ENCODE measurements at regions not wholly inside any gene's neighbourhood (a gene's known extent, or its start where the extent isn't known, plus 50 kb on each side); places are given as distances from the start of the nearest gene placed in this dataset.

- DNase-seq (ENCODE audit: low read depth): no peak
- TF ChIP-seq, protein P1, sequence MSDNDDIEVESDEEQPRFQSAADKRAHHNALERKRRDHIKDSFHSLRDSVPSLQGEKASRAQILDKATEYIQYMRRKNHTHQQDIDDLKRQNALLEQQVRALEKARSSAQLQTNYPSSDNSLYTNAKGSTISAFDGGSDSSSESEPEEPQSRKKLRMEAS (IDR thresholded peaks at IDR 0.05; ENCODE audit: low read depth, low read length): no peak
- no peak for TF ChIP-seq POLR2A (IDR thresholded peaks at IDR 0.05; ENCODE audit: extremely low read depth, insufficient read length)
- TF ChIP-seq MYC (IDR thresholded peaks at IDR 0.05; ENCODE audit: low read depth, low read length): no peak
- TF ChIP-seq, protein P2, sequence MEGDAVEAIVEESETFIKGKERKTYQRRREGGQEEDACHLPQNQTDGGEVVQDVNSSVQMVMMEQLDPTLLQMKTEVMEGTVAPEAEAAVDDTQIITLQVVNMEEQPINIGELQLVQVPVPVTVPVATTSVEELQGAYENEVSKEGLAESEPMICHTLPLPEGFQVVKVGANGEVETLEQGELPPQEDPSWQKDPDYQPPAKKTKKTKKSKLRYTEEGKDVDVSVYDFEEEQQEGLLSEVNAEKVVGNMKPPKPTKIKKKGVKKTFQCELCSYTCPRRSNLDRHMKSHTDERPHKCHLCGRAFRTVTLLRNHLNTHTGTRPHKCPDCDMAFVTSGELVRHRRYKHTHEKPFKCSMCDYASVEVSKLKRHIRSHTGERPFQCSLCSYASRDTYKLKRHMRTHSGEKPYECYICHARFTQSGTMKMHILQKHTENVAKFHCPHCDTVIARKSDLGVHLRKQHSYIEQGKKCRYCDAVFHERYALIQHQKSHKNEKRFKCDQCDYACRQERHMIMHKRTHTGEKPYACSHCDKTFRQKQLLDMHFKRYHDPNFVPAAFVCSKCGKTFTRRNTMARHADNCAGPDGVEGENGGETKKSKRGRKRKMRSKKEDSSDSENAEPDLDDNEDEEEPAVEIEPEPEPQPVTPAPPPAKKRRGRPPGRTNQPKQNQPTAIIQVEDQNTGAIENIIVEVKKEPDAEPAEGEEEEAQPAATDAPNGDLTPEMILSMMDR (IDR thresholded peaks at IDR 0.05; ENCODE audit: low read depth, low read length): no peak
- no peak overlapping the region for H3K4me3 ChIP-seq (ENCODE audit: low read depth, low read length)
These were observed 204.9 kb upstream of the CYRIA start for GRCh38 chr2:16870491-16871076.

DNA sequence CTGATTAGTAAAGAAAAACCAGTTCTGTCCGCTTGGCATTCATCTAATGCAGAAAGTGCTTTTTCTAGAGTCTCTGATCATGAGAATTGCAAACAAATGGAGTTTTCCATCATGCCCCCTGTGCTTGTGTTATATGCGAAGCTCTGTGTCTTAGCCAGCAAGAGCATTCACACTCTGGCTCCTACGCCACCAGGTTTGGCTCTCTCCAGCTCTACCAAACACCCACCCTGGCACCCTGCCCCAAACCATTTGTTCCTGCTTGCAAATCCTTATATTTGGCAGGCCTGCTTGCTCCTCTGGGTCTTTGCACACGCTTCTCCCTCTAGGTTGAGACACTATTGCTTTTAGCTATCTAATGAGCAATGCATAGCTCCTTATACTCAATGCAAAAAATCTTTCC is 204.1 kb upstream of the CYRIA start:
- H3K4me3 ChIP-seq (ENCODE audit: low read depth, low read length): no peak overlapping the region
- DNase-seq (ENCODE audit: low read depth): no peak
- TF ChIP-seq, protein P1 (IDR thresholded peaks at IDR 0.05; ENCODE audit: low read depth, low read length): no peak
- TF ChIP-seq MYC (IDR thresholded peaks at IDR 0.05; ENCODE audit: low read depth, low read length) (no peak), POLR2A (IDR thresholded peaks at IDR 0.05; ENCODE audit: extremely low read depth, insufficient read length) (no peak)
- TF ChIP-seq, protein P2 (IDR thresholded peaks at IDR 0.05; ENCODE audit: low read depth, low read length): no peak

- no peak overlapping the region for H3K4me3 ChIP-seq (ENCODE audit: low read depth, low read length)
- peak; percentile 37 for DNase-seq (ENCODE audit: low read depth)
- TF ChIP-seq, protein P1 (IDR thresholded peaks at IDR 0.05; ENCODE audit: low read depth, low read length): no peak
- no peak for TF ChIP-seq POLR2A (IDR thresholded peaks at IDR 0.05; ENCODE audit: extremely low read depth, insufficient read length)
- TF ChIP-seq, protein P2 (IDR thresholded peaks at IDR 0.05; ENCODE audit: low read depth, low read length): no peak
- TF ChIP-seq MYC (IDR thresholded peaks at IDR 0.05; ENCODE audit: low read depth, low read length): no peak
These were observed 196.8 kb upstream of the CYRIA start for GRCh38 chr2:16862471-16862870.

- peak; percentile 59 for DNase-seq (ENCODE audit: low read depth)
- H3K4me3 ChIP-seq (ENCODE audit: low read depth, low read length): no peak overlapping the region
- TF ChIP-seq MYC (IDR thresholded peaks at IDR 0.05; ENCODE audit: low read depth, low read length) (no peak), POLR2A (IDR thresholded peaks at IDR 0.05; ENCODE audit: extremely low read depth, insufficient read length) (no peak)
- TF ChIP-seq, protein P1 (IDR thresholded peaks at IDR 0.05; ENCODE audit: low read depth, low read length): no peak
These were observed 195.9 kb upstream of the CYRIA start for GRCh38 chr2:16861530-16861929.

DNA sequence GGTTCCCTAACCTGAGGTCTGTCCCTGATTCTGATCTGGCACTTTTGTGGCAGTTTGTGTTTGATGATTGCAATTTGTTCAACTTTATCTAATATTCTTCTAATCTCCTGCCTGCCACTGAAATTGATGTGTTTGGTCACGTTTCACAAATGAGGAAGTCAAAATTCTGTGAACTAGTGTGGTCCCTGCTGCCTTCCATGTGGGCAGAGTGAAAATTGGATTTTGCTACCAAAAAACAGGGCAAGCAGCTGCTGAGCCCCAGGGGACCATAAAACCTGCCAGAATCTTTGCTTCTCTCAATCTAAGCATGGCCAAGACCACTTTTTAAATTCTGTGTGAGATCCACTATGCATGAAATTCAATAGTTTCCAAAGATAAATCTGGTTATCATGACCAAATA is 195.5 kb upstream of the CYRIA start:
- TF ChIP-seq POLR2A (IDR thresholded peaks at IDR 0.05; ENCODE audit: extremely low read depth, insufficient read length) (no peak), MYC (IDR thresholded peaks at IDR 0.05; ENCODE audit: low read depth, low read length) (no peak)
- TF ChIP-seq, protein P2 (IDR thresholded peaks at IDR 0.05; ENCODE audit: low read depth, low read length): no peak
- TF ChIP-seq, protein P1 (IDR thresholded peaks at IDR 0.05; ENCODE audit: low read depth, low read length): no peak
- DNase-seq (ENCODE audit: low read depth): peak; percentile 39

GRCh38 chr2:16860627-16861026 is 195.0 kb upstream of the CYRIA start:
- DNase-seq (ENCODE audit: low read depth): no peak
- H3K4me3 ChIP-seq (ENCODE audit: low read depth, low read length): no peak overlapping the region
- TF ChIP-seq POLR2A (IDR thresholded peaks at IDR 0.05; ENCODE audit: extremely low read depth, insufficient read length) (no peak), MYC (IDR thresholded peaks at IDR 0.05; ENCODE audit: low read depth, low read length) (no peak)
- TF ChIP-seq, protein P1 (IDR thresholded peaks at IDR 0.05; ENCODE audit: low read depth, low read length): no peak
- TF ChIP-seq, protein P2 (IDR thresholded peaks at IDR 0.05; ENCODE audit: low read depth, low read length): no peak

More for the DNA sequence above, 195.5 kb upstream of the CYRIA start:
- no peak overlapping the region for H3K4me3 ChIP-seq (ENCODE audit: low read depth, low read length)
